ENCODE measurements at regions not wholly inside any gene's neighbourhood (a gene's known extent, or its start where the extent isn't known, plus 50 kb on each side); places are given as distances from the start of the nearest gene placed in this dataset.

- Histone ChIP-seq H3K9me3 (ENCODE audit: insufficient read depth, low read length) (no peaks in the 10 kb centered on the region), H2AFZ (ENCODE audit: low read depth, low read length, severe bottlenecking) (no peak overlapping the region), H4K20me1 (ENCODE audit: low read depth, low read length) (no peaks in the 10 kb centered on the region), H3K9ac (ENCODE audit: low read length) (no peak overlapping the region), H3K27ac (ENCODE audit: low read depth, low read length) (no peak overlapping the region), H3K9me2 (replicated peaks; ENCODE audit: insufficient read depth, low read length) (no peaks in the 10 kb centered on the region), H3K36me3 (ENCODE audit: low read length) (no peaks in the 10 kb centered on the region), H3K4me2 (ENCODE audit: low read depth, low read length, poor library complexity, severe bottlenecking) (no peak overlapping the region), H3F3A (ENCODE audit: insufficient read depth) (no peaks in the 10 kb centered on the region), H3K79me2 (ENCODE audit: insufficient read depth, low read length) (no peaks in the 10 kb centered on the region), H3K27me3 (ENCODE audit: low read length) (no peaks in the 10 kb centered on the region), H3K4me3 (ENCODE audit: insufficient read depth, low read length, poor library complexity, severe bottlenecking) (no peak overlapping the region)
- TF ChIP-seq EZH2phosphoT487 (conservative IDR thresholded peaks at IDR 0.05; ENCODE audit: low read length): no peak
- TF ChIP-seq, protein P1, sequence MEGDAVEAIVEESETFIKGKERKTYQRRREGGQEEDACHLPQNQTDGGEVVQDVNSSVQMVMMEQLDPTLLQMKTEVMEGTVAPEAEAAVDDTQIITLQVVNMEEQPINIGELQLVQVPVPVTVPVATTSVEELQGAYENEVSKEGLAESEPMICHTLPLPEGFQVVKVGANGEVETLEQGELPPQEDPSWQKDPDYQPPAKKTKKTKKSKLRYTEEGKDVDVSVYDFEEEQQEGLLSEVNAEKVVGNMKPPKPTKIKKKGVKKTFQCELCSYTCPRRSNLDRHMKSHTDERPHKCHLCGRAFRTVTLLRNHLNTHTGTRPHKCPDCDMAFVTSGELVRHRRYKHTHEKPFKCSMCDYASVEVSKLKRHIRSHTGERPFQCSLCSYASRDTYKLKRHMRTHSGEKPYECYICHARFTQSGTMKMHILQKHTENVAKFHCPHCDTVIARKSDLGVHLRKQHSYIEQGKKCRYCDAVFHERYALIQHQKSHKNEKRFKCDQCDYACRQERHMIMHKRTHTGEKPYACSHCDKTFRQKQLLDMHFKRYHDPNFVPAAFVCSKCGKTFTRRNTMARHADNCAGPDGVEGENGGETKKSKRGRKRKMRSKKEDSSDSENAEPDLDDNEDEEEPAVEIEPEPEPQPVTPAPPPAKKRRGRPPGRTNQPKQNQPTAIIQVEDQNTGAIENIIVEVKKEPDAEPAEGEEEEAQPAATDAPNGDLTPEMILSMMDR (IDR thresholded peaks at IDR 0.05; ENCODE audit: insufficient read depth, low read length, poor library complexity, severe bottlenecking): no peak
Observed at GRCh38 chr2:128372621-128373341, 54.1 kb upstream of the HS6ST1 start.

DNA sequence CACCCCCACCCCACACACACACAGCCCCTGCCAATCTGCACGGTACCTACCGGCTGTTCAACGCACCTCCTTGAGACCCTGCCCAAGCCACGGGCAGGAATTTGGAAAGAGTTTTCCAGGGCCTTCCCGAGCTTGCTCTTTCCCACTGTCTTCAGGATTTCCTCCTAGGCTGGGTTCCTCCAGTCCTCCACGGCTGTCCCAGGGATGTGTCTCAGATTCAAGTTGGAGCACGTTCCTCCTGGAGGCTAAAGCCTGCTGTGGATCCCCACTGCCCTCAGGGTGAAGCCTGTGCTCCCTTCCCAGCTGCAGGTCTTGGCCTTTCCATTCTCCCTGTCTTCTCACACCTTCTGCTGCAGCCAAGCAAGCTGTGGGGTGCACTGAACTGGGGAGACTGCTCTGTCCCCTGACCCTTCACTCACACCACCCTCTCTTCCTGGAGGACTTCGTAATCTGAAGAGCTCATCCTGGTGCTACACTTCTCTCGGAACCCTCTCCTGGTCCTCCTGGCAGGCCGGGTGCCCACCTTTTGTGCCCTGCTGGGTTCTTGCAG is 54.9 kb upstream of the HS6ST1 start:
- Histone ChIP-seq H3K36me3 (ENCODE audit: low read length) (no peaks in the 10 kb centered on the region), H3K4me2 (ENCODE audit: low read depth, low read length, poor library complexity, severe bottlenecking) (no peak overlapping the region), H3F3A (ENCODE audit: insufficient read depth) (no peaks in the 10 kb centered on the region), H2AFZ (ENCODE audit: low read depth, low read length, severe bottlenecking) (no peak overlapping the region), H4K20me1 (ENCODE audit: low read depth, low read length) (no peaks in the 10 kb centered on the region), H3K9me2 (replicated peaks; ENCODE audit: insufficient read depth, low read length) (no peaks in the 10 kb centered on the region), H3K9ac (ENCODE audit: low read length) (no peak overlapping the region), H3K4me3 (ENCODE audit: insufficient read depth, low read length, poor library complexity, severe bottlenecking) (no peak overlapping the region), H3K27me3 (ENCODE audit: low read length) (no peaks in the 10 kb centered on the region), H3K27ac (ENCODE audit: low read depth, low read length) (no peak overlapping the region), H3K79me2 (ENCODE audit: insufficient read depth, low read length) (no peaks in the 10 kb centered on the region), H3K9me3 (ENCODE audit: insufficient read depth, low read length) (no peaks in the 10 kb centered on the region)
- TF ChIP-seq EZH2phosphoT487 (conservative IDR thresholded peaks at IDR 0.05; ENCODE audit: low read length): no peak
- TF ChIP-seq, protein P1 (IDR thresholded peaks at IDR 0.05; ENCODE audit: insufficient read depth, low read length, poor library complexity, severe bottlenecking): no peak

- Histone ChIP-seq H3K4me3 (ENCODE audit: insufficient read depth, low read length, poor library complexity, severe bottlenecking) (no peak overlapping the region), H3K36me3 (ENCODE audit: low read length) (no peaks in the 10 kb centered on the region), H3K9ac (ENCODE audit: low read length) (no peak overlapping the region), H3K27ac (ENCODE audit: low read depth, low read length) (no peak overlapping the region), H3K9me2 (replicated peaks; ENCODE audit: insufficient read depth, low read length) (no peaks in the 10 kb centered on the region), H4K20me1 (ENCODE audit: low read depth, low read length) (no peaks in the 10 kb centered on the region), H2AFZ (ENCODE audit: low read depth, low read length, severe bottlenecking) (no peak overlapping the region), H3K9me3 (ENCODE audit: insufficient read depth, low read length) (no peaks in the 10 kb centered on the region), H3K79me2 (ENCODE audit: insufficient read depth, low read length) (no peaks in the 10 kb centered on the region), H3K27me3 (ENCODE audit: low read length) (no peaks in the 10 kb centered on the region), H3F3A (ENCODE audit: insufficient read depth) (no peaks in the 10 kb centered on the region), H3K4me2 (ENCODE audit: low read depth, low read length, poor library complexity, severe bottlenecking) (no peak overlapping the region)
- TF ChIP-seq, protein P1 (IDR thresholded peaks at IDR 0.05; ENCODE audit: insufficient read depth, low read length, poor library complexity, severe bottlenecking): no peak
- TF ChIP-seq EZH2phosphoT487 (conservative IDR thresholded peaks at IDR 0.05; ENCODE audit: low read length): no peak
Observed at GRCh38 chr2:128374001-128374710, 55.5 kb upstream of the HS6ST1 start.
